ENCODE measurements at regions not wholly inside any gene's neighbourhood (a gene's known extent, or its start where the extent isn't known, plus 50 kb on each side); places are given as distances from the start of the nearest gene placed in this dataset.

GRCh38 chr11:35083431-35084238 is 55.3 kb upstream of the CD44 start:
- TF ChIP-seq CTCF (IDR thresholded peaks at IDR 0.05) = no peak
- TF ChIP-seq POLR2A (IDR thresholded peaks at IDR 0.05) = no peak

All from right lobe of liver (tissue), 4 donors.